ENCODE measurements at regions not wholly inside any gene's neighbourhood (a gene's known extent, or its start where the extent isn't known, plus 50 kb on each side); places are given as distances from the start of the nearest gene placed in this dataset.

DNA sequence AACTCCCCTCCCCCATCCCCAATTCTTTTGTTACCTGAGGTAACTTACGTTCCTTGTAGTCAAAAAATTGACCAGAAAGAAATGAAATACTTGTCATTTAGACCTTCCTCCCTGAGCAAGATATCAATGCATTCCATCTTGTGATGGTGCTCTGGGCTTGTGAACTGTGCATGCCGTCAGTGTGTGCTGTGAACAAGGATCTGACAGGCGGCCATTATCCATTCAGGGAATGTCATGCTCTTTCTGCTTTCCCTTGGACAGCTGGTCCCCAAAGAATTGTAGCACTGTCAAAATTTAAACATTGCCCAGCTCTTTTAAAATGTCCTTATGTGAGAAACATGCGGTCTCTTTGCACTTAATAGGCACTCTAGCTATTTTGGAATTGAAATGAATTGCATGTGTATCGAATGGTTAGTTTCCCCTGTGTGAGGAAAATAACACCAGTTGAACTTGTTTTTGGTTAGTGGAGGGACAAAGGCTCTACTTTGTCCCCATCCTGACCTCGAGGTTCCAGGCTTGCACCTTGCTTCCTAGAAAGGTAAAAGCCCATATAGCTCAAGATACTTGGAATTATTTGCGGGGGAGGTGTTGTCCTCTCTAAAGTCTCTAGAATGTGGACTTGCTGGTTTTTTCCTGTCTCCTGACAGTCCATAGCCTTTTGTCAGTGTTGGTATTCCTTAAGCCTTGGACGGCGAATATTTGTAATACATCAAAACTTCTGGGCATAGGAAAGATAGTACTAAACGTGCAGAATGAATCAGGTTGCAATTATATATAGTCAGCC, 350.9 kb downstream of the NUP35 start:
- TF ChIP-seq, protein P1, sequence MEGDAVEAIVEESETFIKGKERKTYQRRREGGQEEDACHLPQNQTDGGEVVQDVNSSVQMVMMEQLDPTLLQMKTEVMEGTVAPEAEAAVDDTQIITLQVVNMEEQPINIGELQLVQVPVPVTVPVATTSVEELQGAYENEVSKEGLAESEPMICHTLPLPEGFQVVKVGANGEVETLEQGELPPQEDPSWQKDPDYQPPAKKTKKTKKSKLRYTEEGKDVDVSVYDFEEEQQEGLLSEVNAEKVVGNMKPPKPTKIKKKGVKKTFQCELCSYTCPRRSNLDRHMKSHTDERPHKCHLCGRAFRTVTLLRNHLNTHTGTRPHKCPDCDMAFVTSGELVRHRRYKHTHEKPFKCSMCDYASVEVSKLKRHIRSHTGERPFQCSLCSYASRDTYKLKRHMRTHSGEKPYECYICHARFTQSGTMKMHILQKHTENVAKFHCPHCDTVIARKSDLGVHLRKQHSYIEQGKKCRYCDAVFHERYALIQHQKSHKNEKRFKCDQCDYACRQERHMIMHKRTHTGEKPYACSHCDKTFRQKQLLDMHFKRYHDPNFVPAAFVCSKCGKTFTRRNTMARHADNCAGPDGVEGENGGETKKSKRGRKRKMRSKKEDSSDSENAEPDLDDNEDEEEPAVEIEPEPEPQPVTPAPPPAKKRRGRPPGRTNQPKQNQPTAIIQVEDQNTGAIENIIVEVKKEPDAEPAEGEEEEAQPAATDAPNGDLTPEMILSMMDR (IDR thresholded peaks at IDR 0.05) = no peak
- no peak for TF ChIP-seq POLR2A (IDR thresholded peaks at IDR 0.05)
- TF ChIP-seq EP300 (IDR thresholded peaks at IDR 0.05) = no peak
- no peak for TF ChIP-seq POLR2AphosphoS5 (IDR thresholded peaks at IDR 0.05)
